OCI-LY1 (cell line): ENCODE measurements at regions not wholly inside any gene's neighbourhood (a gene's known extent, or its start where the extent isn't known, plus 50 kb on each side); places are given as distances from the start of the nearest gene placed in this dataset.

Experiments used
- EZH2 ChIP-seq: fragments of 200-600 bp; sonication (generic), shearing (Covaris generic); IDR thresholded peaks from 2 replicates; pipeline ENCODE4 v1.8.0; 2017; ENCODE audit warnings: borderline replicate concordance, mixed run types, mild to moderate bottlenecking, antibody characterized with exemption, low read length, moderate library complexity, mixed read lengths
- TF ChIP-seq, protein P1 (sequence below): fragments of 200-600 bp; sonication (generic), shearing (Covaris generic); IDR thresholded peaks from 2 replicates; pipeline ENCODE4 v1.5.1; 2017; ENCODE audit warnings: mild to moderate bottlenecking, antibody characterized with exemption, low read length, moderate library complexity, mixed read lengths

DNA sequence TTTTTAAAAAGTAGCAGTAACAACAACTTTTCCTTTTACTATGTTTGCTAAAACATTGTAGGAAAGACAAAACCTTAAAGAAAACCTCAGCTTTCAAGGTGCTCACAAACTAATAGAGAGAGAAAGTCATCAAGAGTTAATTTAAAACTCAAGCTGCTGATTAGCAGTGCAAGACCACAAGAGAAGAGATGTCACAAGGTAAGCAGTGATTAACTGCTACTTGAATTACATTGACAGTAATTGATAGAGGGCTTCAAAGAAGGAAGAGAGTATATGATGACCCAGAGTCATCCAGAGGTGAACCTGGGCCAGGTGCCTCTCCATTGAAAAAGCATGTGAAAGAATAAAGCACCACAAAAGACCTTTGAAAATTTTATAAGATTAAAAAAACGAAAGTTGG is 939.6 kb upstream of the CNTNAP5 start:
- TF ChIP-seq, protein P1, sequence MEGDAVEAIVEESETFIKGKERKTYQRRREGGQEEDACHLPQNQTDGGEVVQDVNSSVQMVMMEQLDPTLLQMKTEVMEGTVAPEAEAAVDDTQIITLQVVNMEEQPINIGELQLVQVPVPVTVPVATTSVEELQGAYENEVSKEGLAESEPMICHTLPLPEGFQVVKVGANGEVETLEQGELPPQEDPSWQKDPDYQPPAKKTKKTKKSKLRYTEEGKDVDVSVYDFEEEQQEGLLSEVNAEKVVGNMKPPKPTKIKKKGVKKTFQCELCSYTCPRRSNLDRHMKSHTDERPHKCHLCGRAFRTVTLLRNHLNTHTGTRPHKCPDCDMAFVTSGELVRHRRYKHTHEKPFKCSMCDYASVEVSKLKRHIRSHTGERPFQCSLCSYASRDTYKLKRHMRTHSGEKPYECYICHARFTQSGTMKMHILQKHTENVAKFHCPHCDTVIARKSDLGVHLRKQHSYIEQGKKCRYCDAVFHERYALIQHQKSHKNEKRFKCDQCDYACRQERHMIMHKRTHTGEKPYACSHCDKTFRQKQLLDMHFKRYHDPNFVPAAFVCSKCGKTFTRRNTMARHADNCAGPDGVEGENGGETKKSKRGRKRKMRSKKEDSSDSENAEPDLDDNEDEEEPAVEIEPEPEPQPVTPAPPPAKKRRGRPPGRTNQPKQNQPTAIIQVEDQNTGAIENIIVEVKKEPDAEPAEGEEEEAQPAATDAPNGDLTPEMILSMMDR: no peak
- no peak for TF ChIP-seq EZH2
